ENCODE measurements at regions not wholly inside any gene's neighbourhood (a gene's known extent, or its start where the extent isn't known, plus 50 kb on each side); places are given as distances from the start of the nearest gene placed in this dataset.

DNA sequence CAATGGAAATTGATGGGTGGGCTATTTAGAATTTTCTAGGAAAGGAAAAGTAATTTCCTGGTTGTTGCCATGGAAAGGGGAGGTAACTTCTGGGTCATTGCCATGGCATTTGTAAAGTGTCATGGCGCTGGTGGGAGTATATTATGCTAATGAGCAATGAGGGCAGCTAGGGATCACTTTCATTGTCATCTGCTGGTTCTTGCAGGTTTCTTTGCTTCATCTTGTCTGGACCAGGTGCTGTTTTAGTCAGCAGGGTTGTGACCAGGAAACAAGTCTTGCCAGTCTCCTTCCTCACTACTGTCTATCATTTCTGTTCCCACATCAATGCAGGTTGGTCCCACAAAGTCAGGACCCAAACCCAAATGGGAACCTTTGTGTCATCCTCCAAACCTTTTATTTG is 237.6 kb upstream of the C11orf87 start (continued):
- TF ChIP-seq, protein P1, sequence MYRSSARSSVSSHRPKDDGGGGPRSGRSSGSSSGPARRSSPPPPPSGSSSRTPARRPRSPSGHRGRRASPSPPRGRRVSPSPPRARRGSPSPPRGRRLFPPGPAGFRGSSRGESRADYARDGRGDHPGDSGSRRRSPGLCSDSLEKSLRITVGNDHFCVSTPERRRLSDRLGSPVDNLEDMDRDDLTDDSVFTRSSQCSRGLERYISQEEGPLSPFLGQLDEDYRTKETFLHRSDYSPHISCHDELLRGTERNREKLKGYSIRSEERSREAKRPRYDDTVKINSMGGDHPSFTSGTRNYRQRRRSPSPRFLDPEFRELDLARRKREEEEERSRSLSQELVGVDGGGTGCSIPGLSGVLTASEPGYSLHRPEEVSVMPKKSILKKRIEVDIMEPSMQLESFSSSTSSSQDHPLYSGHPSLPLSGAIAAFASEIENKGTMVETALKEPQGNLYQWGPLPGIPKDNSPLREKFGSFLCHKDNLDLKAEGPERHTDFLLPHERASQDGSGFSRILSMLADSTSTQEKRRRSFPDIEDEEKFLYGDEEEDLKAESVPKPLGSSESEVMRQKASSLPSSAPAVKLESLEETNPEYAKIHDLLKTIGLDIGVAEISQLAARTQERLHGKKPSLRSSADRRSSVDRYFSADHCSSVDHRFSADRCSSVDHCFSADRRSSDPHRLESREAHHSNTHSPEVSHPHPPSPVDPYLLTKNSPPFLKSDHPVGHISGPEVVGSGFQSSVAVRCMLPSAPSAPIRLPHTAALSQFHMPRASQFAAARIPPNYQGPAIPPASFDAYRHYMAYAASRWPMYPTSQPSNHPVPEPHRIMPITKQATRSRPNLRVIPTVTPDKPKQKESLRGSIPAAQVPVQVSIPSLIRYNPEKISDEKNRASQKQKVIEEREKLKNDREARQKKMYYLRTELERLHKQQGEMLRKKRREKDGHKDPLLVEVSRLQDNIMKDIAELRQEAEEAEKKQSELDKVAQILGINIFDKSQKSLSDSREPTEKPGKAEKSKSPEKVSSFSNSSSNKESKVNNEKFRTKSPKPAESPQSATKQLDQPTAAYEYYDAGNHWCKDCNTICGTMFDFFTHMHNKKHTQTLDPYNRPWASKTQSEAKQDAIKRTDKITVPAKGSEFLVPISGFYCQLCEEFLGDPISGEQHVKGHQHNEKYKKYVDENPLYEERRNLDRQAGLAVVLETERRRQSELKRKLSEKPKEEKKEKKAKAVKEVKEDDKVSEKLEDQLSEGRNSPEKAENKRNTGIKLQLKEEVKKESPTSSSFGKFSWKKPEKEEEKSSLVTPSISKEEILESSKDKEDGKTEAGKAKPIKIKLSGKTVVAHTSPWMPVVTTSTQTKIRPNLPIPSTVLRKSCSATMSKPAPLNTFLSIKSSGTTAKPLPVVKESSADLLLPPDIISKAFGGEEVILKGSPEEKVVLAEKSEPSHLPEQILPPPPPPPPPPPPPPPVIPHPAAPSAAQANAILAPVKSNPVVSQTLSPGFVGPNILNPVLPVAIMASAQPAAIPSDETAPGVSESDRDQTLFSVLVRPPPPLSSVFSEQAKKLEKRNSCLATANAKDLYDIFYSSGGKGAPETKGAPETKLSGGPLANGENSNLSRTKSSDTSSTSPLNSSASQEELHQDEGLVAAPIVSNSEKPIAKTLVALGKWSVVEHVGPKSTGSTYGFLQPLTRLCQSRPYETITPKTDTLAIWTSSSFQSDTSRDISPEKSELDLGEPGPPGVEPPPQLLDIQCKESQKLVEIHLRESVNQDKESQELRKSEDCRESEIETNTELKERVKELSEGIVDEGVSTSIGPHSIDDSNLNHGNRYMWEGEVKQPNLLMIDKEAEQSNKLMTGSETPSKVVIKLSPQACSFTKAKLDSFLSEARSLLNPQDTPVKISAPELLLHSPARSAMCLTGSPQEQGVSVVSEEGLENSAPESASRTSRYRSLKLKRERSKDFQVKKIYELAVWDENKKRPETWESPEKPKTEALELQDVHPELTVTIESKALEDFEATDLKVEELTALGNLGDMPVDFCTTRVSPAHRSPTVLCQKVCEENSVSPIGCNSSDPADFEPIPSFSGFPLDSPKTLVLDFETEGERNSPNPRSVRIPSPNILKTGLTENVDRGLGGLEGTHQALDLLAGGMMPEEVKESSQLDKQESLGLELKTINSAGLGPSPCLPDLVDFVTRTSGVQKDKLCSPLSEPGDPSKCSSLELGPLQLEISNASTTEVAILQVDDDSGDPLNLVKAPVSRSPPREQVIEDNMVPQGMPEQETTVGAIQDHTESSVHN (IDR thresholded peaks at IDR 0.05; ENCODE audit: borderline replicate concordance in 1 of 2, low read depth in 1 of 2): no peak
- TF ChIP-seq XRCC3 (IDR thresholded peaks at IDR 0.05) (no peak), NR2C1 (IDR thresholded peaks at IDR 0.05) (no peak), NR2C1 (tag; IDR thresholded peaks at IDR 0.05) (no peak), NEUROD1 (IDR thresholded peaks at IDR 0.05; ENCODE audit: borderline replicate concordance, low read depth, low read length, partially characterized antibody) (no peak), RFX5 (IDR thresholded peaks at IDR 0.05; ENCODE audit: low read depth, low read length) (no peak)
- TF ChIP-seq, protein P2, sequence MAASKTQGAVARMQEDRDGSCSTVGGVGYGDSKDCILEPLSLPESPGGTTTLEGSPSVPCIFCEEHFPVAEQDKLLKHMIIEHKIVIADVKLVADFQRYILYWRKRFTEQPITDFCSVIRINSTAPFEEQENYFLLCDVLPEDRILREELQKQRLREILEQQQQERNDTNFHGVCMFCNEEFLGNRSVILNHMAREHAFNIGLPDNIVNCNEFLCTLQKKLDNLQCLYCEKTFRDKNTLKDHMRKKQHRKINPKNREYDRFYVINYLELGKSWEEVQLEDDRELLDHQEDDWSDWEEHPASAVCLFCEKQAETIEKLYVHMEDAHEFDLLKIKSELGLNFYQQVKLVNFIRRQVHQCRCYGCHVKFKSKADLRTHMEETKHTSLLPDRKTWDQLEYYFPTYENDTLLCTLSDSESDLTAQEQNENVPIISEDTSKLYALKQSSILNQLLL (CRISPR knock-in tag; IDR thresholded peaks at IDR 0.05; ENCODE audit: borderline replicate concordance): no peak
